HG03575 (cell line): ENCODE measurements at regions not wholly inside any gene's neighbourhood (a gene's known extent, or its start where the extent isn't known, plus 50 kb on each side); places are given as distances from the start of the nearest gene placed in this dataset.

Experiments
- ATAC-seq: cut with Tn5 transposase; IDR thresholded peaks from one replicate; pipeline ENCODE4 v1.9.1; 2021; ENCODE audit not compliant: unreplicated experiment, insufficient number of reproducible peaks, low FRiP score; ENCODE audit errors: extremely low read depth

GRCh38 chr11:41999066-41999465, 539.6 kb upstream of the LRRC4C start:
- ATAC-seq = no peak

GRCh38 chr11:42003801-42004200, 544.3 kb upstream of the LRRC4C start:
- no peak for ATAC-seq

- ATAC-seq = no peak
These were observed 547.3 kb upstream of the LRRC4C start for GRCh38 chr11:42006766-42007165.

- ATAC-seq = no peak
These were observed 552.8 kb upstream of the LRRC4C start for GRCh38 chr11:42012271-42012670.

- no peak for ATAC-seq
These were observed 554.3 kb upstream of the LRRC4C start for GRCh38 chr11:42013656-42014201.

GRCh38 chr11:42021911-42022310, 562.5 kb upstream of the LRRC4C start:
- ATAC-seq = no peak

GRCh38 chr11:42023267-42023666, 563.8 kb upstream of the LRRC4C start:
- ATAC-seq = no peak

- ATAC-seq = no peak
These were observed 565.8 kb upstream of the LRRC4C start for GRCh38 chr11:42025121-42025803.

GRCh38 chr11:42034826-42035225, 575.4 kb upstream of the LRRC4C start:
- no peak for ATAC-seq

GRCh38 chr11:42036201-42036600, 576.7 kb upstream of the LRRC4C start:
- no peak for ATAC-seq

GRCh38 chr11:42043312-42043711, 583.9 kb upstream of the LRRC4C start:
- ATAC-seq = no peak

GRCh38 chr11:42047637-42048555, 588.4 kb upstream of the LRRC4C start:
- no peak for ATAC-seq

GRCh38 chr11:42049186-42049585, 589.7 kb upstream of the LRRC4C start:
- no peak for ATAC-seq

- no peak for ATAC-seq
These were observed 590.2 kb upstream of the LRRC4C start for GRCh38 chr11:42049650-42050049.

GRCh38 chr11:42054351-42054900, 595.0 kb upstream of the LRRC4C start:
- ATAC-seq = no peak

GRCh38 chr11:42055606-42056005, 596.2 kb upstream of the LRRC4C start:
- ATAC-seq = no peak

- no peak for ATAC-seq
These were observed 599.3 kb upstream of the LRRC4C start for GRCh38 chr11:42058794-42059193.

- no peak for ATAC-seq
These were observed 605.7 kb upstream of the LRRC4C start for GRCh38 chr11:42065199-42065598.

GRCh38 chr11:42066113-42066512, 606.7 kb upstream of the LRRC4C start:
- ATAC-seq = no peak

GRCh38 chr11:42074306-42074705, 614.9 kb upstream of the LRRC4C start:
- ATAC-seq = no peak
